ENCODE measurements at regions not wholly inside any gene's neighbourhood (a gene's known extent, or its start where the extent isn't known, plus 50 kb on each side); places are given as distances from the start of the nearest gene placed in this dataset.
"Not testable (repeated sequence)": the region's sequence is repeated elsewhere in the genome, so short reads cannot be mapped to it uniquely, and the experiment has no call there.

DNA sequence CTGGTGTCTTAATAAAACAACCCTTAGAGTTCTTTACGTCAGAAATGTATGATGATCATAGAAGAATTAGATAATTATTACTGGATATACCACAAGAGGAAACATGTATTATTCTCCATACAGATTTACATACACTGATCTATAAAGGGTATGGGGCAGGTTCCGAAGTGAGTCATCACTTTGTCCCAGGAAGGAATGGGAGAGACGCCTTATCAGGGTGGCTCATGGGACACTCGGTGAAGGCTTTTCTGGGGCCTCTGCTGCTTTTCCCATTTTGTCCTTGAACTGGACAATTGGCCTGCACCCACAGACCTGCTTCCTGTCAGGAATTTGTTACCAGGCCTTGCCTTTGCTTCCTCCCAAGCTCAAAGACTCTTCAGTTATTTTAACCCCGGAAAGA is 233.8 kb upstream of the RUNX1 start:
- no peak for FAIRE-seq

DNA sequence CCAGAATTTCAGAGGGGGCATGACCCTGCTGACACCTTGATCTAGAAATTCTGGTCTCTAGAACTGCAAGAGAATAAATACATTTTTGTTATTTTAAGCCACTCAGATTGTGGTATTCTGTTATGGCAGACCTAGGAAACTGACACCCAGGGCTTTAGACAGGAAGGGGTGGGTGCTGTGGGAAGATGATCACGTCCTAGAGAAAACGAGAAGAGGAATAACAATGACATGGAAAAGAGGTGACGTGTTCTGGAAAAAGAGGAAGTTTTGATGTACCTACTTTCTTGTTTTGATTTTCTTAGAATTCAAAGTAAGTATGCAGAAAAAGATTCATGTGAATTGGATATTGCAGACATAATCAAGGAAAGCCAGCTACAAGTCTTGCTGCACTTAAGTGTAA is 232.9 kb upstream of the RUNX1 start:
- DNase-seq (ENCODE audit: low spot score) (no peak), FAIRE-seq (no peak)

More for the DNA sequence above, 233.8 kb upstream of the RUNX1 start:
- DNase-seq (ENCODE audit: low spot score): no peak

DNA sequence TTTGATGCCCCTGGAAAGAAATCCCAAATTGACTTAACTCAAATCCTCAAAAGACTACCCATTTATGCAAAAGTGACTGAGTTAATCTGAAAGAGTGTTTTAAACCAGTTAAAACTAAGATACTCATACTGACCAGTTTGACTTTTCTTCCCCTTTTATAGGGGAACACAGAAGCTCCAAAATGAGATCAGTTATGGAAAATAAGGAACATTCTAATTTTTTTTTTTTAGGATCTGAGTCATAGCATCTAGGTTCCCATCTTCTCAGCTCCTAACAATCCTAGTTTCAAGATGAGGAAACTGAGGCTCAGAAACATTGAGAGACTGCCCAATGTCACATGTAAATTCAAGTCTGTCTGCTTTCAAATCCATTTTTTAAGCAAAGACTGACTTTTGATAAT is 231.1 kb upstream of the RUNX1 start:
- DNase-seq (ENCODE audit: low spot score): no peak
- no peak for FAIRE-seq

DNA sequence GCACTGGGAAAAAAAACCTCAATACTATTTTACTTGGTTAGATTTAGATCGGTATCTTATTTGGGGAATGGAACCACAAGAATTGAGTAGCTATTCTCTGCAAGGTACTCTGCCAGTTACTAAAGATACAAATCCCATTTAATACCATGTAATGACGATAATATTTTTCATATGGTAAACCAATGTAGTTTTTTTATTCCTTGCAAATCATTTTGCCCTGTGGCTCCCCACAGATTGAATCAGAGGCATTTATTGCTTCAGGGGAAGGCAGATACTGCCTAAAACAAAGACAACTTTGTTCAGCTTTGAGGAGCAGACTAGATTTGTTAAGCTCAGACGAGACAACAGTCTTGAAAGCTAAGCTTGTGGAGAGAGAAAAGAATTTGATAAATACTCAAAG is 226.7 kb upstream of the RUNX1 start:
- DNase-seq (ENCODE audit: low spot score): no peak
- no peak for FAIRE-seq

DNA sequence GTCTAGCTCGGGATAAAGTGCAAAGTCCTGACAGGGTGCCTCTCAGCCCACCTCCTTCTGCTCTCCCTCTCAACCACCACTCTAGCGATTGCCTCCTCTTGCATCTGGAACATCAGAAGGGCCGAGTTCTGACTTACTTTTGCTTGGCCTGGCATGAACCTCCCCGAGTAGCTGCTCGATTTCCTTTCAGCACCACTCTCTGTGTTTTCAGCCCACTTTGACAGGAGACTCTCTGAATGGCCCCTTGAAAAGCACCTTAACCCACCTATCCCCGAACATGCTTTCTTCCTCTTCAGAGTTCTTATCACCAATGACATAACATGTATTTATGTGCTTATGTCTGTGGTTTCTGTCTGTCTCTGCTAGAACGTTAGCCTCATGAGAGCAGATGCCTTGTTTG is 225.8 kb upstream of the RUNX1 start:
- DNase-seq (ENCODE audit: low spot score): no peak
- no peak for FAIRE-seq

DNA sequence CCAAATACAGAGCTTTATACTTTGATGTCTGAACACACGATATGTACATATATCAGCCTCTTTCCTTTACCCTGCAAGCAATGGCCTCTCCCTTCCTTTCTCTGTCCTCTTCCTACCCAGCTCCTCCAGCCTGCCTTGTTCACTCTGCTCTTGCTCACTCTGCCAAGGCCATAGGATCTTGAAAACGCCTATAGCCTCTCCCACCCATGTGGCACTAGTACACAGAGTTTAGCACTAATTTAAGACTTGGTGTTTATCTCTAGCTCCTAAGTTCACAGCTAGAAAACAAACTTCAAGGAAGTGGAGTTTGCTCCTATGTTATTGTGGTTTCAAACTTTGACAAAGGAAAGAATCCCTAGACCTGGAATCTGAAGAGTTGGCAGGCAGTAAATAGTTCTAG is 225.0 kb upstream of the RUNX1 start:
- DNase-seq (ENCODE audit: low spot score): no peak
- no peak for FAIRE-seq

DNA sequence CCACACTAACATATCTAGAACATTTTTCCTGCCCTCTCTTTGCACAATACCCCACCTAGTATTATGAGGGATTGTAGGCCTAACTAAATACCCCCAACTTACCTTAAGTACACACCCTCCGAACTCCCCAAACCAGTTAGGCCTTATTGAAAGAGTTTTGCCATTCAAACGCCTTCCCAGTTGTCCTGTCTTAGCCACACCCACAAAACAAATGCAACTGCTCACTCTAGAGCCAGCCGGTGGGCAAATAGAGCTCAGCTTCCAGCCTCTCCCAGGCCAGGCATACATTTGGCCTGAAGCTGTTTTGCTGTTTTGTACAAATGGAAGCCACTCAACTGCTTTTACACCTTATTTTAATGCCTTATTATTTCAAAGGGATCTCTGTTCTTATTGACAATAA is 224.2 kb upstream of the RUNX1 start:
- DNase-seq (ENCODE audit: low spot score) (no peak), FAIRE-seq (no peak)

DNA sequence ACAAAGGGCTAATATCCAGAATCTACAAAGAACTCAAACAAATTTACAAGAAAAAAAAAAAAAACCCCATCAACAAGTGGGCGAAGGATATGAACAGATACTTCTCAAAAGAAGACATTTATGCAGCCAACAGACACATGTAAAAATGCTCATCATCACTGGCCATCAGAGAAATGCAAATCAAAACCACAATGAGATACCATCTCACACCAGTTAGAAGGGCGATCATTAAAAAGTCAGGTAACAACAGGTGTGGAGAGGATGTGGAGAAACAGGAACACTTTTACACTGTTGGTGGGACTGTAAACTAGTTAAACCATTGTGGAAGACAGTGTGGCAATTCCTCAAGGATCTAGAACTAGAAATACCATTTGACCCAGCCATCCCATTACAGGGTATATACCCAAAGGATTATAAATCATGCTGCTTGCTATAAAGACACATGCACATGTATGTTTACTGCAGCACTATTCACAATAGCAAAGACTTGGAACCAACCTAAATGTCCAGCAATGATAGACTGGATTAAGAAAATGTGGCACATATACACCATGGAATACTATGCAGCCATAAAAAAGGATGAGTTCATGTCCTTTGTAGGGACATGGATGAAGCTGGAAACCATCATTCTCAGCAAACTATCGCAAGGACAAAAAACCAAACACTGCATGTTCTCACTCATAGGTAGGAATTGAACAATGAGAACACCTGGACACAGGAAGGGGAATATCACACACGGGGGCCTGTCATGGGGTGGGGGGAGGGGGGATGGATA is 222.4 kb upstream of the RUNX1 start:
- not testable (repeated sequence) for DNase-seq (ENCODE audit: low spot score); FAIRE-seq

DNA sequence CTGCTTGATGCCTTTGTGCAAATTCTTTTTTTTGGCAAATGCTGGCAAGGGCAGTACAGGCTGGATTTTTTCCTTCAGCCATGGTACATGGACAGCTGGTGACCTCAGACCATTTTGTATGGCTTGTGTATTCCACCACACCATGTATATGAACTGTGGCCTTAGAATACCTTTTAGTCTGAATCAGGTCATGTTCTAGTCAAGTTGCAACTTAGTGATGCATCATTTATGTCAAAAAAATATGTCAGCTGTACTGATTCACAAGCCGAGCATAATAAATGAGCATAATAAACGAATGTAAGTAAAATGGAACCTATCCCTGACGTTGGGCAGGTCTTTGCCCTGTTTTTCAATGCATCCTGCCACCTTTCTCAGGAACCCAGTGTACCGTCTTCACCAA is 219.7 kb upstream of the RUNX1 start:
- DNase-seq (ENCODE audit: low spot score): no peak
- no peak for FAIRE-seq

DNA sequence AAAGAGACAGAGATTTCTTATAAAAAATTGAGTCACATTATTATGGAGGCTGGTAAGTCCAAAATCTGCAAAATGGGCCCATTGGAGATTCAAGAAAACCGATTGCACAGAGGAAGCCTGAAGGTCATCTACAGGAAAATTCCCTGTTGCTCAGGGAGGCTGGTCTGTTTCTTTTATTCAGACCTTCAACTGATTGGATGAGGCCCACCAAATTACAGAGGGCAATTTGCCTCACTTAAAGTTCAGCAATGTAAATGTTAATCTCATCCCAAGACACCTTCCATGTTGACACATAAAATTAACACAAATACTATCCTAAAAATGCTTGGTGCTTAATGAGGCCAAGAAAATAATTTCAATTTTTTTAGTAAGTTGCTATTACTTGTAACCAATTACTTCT is 219.2 kb upstream of the RUNX1 start:
- FAIRE-seq (no peak), DNase-seq (ENCODE audit: low spot score) (no peak)

DNA sequence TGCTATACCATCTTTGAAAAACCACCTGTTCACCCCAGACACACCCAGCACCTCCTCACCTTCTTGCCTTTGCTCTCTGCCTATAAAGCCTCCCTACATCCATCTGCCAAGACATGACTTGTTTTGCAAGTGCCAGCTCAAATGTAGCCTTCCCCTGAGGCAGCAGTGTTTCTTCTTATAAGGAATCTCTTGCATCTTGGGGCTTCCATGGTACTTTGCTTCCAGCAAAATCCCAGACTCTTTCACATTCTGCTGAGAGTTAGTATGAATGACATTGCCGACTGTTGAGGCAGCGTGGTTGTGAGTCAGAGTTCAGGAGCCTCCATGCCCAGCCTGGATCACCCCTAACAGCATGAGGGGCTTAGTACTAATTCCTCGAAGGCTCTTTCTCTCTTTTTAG is 217.4 kb upstream of the RUNX1 start:
- no peak for DNase-seq (ENCODE audit: low spot score)
- no peak for FAIRE-seq

DNA sequence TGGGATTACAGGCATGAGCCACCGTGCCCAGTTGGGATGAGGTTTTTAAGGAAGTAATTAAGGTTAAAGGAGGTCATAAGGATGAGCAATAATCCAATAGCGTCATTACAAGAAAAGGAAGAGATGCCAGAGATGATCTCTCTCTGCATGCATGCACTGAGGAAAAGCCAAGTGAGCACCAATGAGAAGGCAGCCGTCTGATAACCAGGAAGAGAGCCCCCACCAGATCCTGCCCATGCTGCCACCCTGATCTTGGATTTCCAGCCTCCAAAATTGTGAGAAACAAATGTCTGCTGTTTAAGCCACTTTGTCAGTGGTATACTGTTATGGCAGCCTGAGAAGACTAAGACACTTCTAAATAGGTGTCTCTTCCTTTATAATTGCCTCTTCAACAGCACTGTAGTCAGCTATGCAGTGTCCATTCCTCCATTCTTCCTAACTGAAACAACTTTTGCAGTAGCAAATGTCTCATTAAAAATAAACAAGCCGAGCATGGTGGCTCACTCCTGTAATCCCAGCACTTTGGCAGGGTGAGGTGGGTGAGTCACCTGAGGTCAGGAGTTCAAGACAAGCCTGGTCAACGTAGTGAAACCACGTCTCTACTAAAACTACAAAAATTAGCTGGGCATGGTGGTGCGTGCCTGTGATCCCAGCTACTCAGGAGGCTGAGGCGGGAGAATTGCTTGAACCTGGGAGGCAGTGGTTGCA is 216.2 kb upstream of the RUNX1 start:
- no peak for FAIRE-seq
- no peak for DNase-seq (ENCODE audit: low spot score)

DNA sequence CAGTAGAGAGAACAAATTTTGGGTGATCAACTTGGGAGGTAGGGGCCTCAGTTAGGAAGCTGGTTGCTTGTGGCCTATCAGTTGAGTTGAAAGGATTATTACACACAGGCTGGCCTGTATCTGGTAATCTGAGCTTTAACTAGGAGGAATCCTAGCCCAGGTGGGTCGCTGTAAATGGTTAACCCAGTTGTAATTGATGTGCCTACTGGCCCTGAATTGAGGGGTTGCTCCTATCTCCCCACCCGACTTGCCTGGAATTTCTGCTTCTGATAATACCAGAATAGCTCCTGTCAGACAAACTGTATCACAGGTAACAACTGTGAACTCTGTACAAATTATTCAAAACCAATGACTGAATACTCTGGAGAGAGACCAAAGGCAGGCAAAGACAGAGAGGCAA is 210.4 kb upstream of the RUNX1 start:
- no peak for FAIRE-seq

DNA sequence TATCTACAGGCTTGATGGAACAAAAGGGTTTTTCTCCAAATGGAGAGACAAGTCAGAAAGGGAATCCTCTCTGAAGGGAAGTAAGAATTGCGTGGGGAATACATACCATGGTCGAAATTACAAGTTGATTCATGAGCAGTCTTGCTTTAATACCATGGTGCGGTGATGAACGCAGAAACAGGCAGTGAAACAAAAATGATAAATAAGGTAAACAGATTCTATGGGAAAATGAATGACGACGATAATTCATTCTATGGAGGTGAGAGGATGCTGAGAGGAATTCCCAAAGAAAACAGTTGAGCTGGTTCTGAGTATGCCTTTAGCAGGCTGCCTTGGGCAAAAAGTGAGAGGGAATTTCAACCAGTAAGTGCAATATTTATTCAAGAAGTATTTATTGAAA is 209.4 kb upstream of the RUNX1 start:
- FAIRE-seq (no peak), DNase-seq (ENCODE audit: low spot score) (no peak)

More for the DNA sequence above, 210.4 kb upstream of the RUNX1 start:
- no peak for DNase-seq (ENCODE audit: low spot score)

DNA sequence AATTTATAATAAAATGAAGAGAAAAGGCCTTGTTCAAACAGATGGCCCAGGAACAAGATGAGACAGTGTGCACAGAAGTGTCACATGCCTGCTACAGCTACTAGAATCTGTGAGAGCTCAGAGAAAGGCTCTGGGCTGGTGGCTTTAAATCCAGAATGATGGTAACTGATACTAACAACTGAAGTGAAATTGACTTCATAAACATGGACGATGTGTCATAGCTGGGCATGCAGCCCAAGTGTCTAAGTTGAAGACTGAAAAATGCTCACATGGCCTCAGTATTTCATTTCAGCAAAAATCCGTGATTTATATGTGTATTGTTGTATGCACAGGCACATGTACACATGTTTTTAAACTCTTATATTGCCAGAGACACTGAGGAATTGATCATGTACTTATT is 208.3 kb upstream of the RUNX1 start:
- DNase-seq (ENCODE audit: low spot score) (peak; percentile 42), FAIRE-seq (no peak)

DNA sequence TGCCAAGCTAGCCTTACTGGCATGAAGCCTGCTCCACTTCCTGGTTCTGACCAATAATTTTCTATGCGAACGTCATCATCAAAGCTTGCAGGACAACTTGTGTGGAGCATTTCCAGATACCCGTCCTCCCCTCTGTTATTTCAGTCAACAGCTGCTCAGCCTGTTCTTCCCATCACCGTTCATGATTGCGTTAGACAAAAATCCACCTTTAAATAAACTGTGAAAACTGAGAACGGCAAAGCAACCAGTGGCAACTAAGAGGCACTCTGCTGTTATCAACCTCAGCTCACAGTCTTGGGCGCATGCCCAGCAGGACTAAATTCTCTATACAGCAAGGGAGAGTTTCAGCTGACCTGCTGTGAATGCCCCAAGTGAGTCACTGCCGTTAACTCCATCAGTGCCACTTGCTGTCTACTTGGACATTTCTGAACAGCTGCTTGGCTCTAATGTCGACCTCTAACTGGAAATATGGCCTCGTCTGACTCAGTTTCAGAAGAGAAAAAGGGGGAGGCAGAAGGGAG is 207.4 kb upstream of the RUNX1 start:
- FAIRE-seq (peak; percentile 88), DNase-seq (ENCODE audit: low spot score) (peak; percentile 82)

DNA sequence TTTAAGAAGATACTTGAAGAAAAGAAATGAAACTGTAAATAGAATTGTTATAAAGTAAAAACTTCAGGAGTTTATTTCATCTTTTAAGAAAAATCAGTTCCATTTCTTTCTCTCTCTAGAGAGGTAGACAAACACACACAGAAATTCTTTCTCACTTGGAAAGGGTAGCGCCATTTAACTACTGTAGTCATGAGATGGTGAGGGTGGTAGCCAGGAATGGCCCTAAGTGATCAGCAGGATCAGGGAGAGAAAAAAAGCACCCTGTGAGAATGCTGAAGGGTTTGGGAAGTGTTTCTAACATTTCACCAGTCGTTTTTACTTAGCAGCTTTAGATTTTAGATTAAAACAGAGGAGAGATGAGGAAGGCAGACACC is 205.7 kb upstream of the RUNX1 start:
- FAIRE-seq (no peak), DNase-seq (ENCODE audit: low spot score) (no peak)

DNA sequence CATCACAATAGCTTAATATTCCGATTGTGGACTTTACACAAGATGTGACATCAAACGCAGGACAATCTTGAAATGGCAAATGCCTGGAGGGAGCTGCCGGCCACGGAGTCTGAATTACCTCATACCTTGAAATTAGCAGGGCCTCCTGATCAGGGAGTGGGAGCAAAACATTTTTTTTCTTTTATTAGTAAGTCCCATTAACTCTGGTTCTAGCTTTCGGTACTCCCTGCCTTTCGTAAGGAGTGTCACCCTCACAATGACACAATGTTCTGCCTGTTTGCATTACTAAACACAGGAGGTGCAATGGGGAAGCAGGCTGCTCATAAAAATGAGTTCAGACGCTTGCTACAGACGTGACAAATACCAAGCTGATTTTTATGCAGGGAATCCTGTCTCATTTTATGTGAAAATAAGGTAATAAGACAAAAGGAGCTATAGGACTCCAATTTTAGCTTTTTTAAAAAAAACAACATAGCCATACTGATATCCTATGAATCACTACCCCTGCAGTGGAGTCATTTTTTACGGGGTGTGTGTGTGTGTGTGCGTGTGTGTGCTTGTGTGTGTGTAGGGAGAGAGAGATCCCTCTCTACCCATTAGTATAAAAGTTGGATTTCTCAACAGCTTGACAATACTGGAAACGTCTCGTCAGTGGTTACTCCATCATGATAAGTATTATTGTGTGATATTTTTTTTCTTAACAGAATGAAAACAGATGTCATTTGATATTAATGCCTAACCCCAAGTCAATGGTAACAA is 205.1 kb upstream of the RUNX1 start:
- FAIRE-seq: no peak
- DNase-seq (ENCODE audit: low spot score): no peak

DNA sequence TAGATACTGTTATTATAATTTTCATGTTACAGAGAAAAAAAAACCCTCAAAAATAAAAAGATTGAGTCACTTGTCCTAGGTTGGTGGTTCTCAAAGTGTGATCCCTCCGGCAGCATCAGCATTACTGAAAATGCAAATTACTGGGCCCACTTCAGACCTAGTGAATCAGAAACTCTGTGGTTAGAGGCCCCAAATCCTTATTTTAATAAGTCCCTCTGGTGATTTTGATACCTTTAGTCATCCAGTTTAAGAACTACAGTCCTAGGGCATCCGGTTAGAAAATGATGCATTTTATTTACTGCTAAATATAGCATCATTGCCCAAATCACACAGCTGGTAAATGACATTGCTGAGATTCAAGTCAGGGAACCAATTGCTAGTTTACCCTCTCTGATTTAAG is 203.7 kb upstream of the RUNX1 start:
- DNase-seq (ENCODE audit: low spot score): no peak
- no peak for FAIRE-seq

DNA sequence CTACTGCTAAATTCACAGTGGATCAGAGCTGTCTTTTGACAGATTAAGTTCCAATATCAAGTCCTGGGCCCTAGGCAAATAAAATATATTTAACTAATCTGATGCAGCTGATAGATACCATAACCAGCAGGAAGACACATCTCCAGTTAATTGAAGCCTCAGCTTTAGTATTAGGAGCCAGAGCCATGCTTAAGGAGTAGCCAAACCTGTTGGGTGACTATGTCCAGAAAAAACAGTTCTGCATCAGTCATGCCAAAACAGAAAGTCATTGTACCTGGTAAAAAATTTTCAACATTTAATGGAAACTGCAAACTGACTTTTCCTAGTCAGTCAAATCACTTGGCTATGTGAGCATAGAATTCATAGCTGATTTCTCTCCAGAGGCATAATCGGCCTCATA is 200.5 kb upstream of the RUNX1 start:
- no peak for DNase-seq (ENCODE audit: low spot score)
- FAIRE-seq: no peak

DNA sequence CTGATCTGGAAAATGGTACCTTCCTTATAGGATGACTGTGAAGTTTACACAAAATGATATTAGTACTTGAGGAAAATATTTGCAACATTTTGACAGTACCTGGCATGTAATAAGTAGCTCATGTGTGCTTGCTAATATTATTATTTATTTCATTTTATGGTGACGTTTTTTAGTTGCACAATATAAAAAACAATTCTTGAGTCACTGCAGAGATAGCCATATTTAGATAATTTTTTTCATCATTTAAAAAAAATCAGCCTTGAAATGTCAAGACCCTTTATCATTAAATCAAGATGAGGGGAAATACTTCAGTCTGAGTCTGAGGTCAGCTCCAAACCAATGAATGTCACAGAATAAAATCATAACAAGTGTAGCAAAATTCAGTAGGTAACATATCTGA is 196.8 kb upstream of the RUNX1 start:
- no peak for DNase-seq (ENCODE audit: low spot score)
- FAIRE-seq: no peak

DNA sequence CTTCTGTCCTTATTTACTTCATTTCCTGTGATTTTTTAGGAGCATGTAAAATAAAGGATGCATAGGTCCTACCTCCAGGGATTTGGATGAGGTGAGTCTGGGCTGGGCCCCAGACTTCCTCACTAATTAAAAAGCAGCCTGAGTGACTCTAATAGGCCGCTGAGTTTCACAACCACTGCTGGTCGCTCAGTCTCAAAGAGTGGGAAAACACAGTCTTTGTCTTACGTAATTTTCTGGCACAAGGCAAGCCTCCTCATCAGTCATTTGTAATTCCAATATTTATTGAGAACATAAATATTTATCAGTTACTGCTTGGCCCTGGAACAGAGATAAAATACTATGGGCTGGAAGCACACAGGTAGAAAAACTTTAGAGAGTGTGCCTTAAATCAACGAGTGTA is 195.4 kb upstream of the RUNX1 start:
- FAIRE-seq (no peak), DNase-seq (ENCODE audit: low spot score) (no peak)

All from urothelium cell line (cell line).